ENCODE measurements at regions not wholly inside any gene's neighbourhood (a gene's known extent, or its start where the extent isn't known, plus 50 kb on each side); places are given as distances from the start of the nearest gene placed in this dataset.

DNA sequence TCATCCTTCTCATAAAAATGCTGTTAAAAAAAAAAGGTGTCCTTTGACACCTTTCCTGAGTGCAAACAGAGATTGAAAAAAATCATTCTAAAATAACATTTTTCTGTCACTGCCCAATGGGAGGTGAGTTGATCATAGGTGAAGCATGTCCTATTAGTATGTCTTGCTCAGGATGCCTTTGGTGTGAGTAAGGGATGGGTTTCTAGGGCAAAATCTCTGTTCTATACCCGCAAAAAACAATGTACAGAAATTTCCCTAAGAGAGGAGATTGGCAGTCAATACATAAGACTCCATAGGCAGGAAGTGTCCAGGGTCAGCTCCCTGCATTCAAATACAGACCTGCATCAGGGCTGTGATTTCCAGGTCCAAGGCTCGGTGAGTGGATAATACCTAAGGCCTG is 195.2 kb downstream of the DAD1 start:
- TF ChIP-seq GATA2 (IDR thresholded peaks at IDR 0.05; ENCODE audit: low read depth, low read length) (no peak), GATA3 (IDR thresholded peaks at IDR 0.05; ENCODE audit: low read depth, low read length) (no peak)
